ENCODE measurements at regions not wholly inside any gene's neighbourhood (a gene's known extent, or its start where the extent isn't known, plus 50 kb on each side); places are given as distances from the start of the nearest gene placed in this dataset.

GRCh38 chr13:110817143-110817542, 97.7 kb downstream of the ANKRD10 start:
- BruUV-seq (replicated peaks), result no TSS peak
- H3K79me2 ChIP-seq (ENCODE audit: control insufficient read depth, insufficient read depth, low read length), result no peaks in the 10 kb centered on the region
- H3K4me1 ChIP-seq (replicated peaks in 1 of 2; ENCODE audit: control insufficient read depth in 2 of 2, insufficient read depth in 2 of 2, low read length in 2 of 2), result peaks cover 0 to 15% of the 10 kb centered on the region in 2 experiments; a peak in 3 of 5 replicates
- no peaks in the 10 kb centered on the region for H3K36me3 ChIP-seq (ENCODE audit: control insufficient read depth, insufficient read depth, low read length)
- H4K20me1 ChIP-seq (replicated peaks; ENCODE audit: control insufficient read depth, insufficient read depth, low read length), result no peaks in the 10 kb centered on the region
- CTCF ChIA-PET (ENCODE audit: low intra/inter-chr PET ratio), result interaction anchor here (0.6 kb wide), 1 partner anchor 104 kb away, joined by 3 read pairs; no protein-coding TSS in a partner anchor
- WGBS (ENCODE audit: insufficient coverage, low coverage, missing lambda C conversion rate), result 4% methylated on average over 3 of the region's 3 CpGs
- TF ChIP-seq PURB (CRISPR knock-in tag; IDR thresholded peaks at IDR 0.05; ENCODE audit: low read depth) (no peak), RBM22 (IDR thresholded peaks at IDR 0.05; ENCODE audit: low read depth, low read length, poor library complexity, severe bottlenecking) (no peak), ZNF75A (CRISPR knock-in tag; IDR thresholded peaks at IDR 0.05) (no peak), DMBX1 (CRISPR knock-in tag; IDR thresholded peaks at IDR 0.05; ENCODE audit: borderline replicate concordance) (no peak), RNF219 (CRISPR knock-in tag; IDR thresholded peaks at IDR 0.05) (no peak), NR1H2 (CRISPR knock-in tag; IDR thresholded peaks at IDR 0.05) (no peak), CBX3 (IDR thresholded peaks at IDR 0.05; ENCODE audit: borderline replicate concordance in 1 of 2, low read length in 2 of 2) (no peak), YY1 (IDR thresholded peaks at IDR 0.05; ENCODE audit: borderline replicate concordance in 1 of 3, control insufficient read depth in 1 of 3, extremely low read depth in 1 of 3, insufficient read depth in 3 of 3, insufficient read length in 1 of 3, insufficient replicate concordance in 2 of 3, low read depth in 1 of 3, low read length in 2 of 3) (no peak), ATF3 (IDR thresholded peaks at IDR 0.05) (no peak), ATF3 (CRISPR knock-in tag; conservative IDR thresholded peaks at IDR 0.05) (no peak)
- ATAC-seq, result no peak
- H3K27ac ChIP-seq (ENCODE audit: extremely low read depth, low read depth, low read length), result no peak overlapping the region
- POLR2A ChIA-PET, result no interaction called here
- no peak overlapping the region for H2AFZ ChIP-seq (ENCODE audit: low read depth, low read length)
- FAIRE-seq, result no peak
- in situ Hi-C loops (cut with MboI) (loop anchor here (10.0 to 25.0 kb wide), 2 partner anchors 245 to 352 kb away; no protein-coding TSS in a partner anchor), intact Hi-C loops (cut with micrococcal nuclease) (loop anchor here (5.0 to 10.0 kb wide), 2 partner anchors 102 to 135 kb away; partner anchors contain the start of gene ING1)
- peaks cover 0 to 16% of the 10 kb centered on the region in 2 experiments; a peak in 2 of 5 replicates for H3K27me3 ChIP-seq (ENCODE audit: control insufficient read depth in 2 of 2, insufficient read depth in 2 of 2, low read length in 2 of 2)
- H3K9me3 ChIP-seq (replicated peaks; ENCODE audit: control insufficient read depth, insufficient read depth, low read depth, low read length), result no peaks in the 10 kb centered on the region
- H3K9ac ChIP-seq (ENCODE audit: insufficient read depth in 1 of 2, low read depth in 2 of 2, low read length in 2 of 2), result no peak overlapping the region
- H3K4me3 ChIP-seq, result no peak overlapping the region
- H3K9me1 ChIP-seq (ENCODE audit: control insufficient read depth, insufficient read depth, low read length), result no peaks in the 10 kb centered on the region
- no peak overlapping the region for H3K4me2 ChIP-seq (ENCODE audit: insufficient read depth, low read length)
- no peak for DNase-seq (ENCODE audit: extremely low read depth in 1 of 4, low spot score in 3 of 4)
